22Rv1 (cell line): ENCODE measurements at regions not wholly inside any gene's neighbourhood (a gene's known extent, or its start where the extent isn't known, plus 50 kb on each side); places are given as distances from the start of the nearest gene placed in this dataset.

Experiments
- CTCF ChIP-seq: fragments of 450-650 bp; IDR thresholded peaks from 2 replicates; pipeline ENCODE4 v1.5.1; 2017; ENCODE audit warnings: mild to moderate bottlenecking
- ZFX ChIP-seq: fragments of 450-650 bp; IDR thresholded peaks from 2 replicates; pipeline ENCODE4 v1.6.1; 2017; ENCODE audit warnings: antibody characterized with exemption, borderline replicate concordance

DNA sequence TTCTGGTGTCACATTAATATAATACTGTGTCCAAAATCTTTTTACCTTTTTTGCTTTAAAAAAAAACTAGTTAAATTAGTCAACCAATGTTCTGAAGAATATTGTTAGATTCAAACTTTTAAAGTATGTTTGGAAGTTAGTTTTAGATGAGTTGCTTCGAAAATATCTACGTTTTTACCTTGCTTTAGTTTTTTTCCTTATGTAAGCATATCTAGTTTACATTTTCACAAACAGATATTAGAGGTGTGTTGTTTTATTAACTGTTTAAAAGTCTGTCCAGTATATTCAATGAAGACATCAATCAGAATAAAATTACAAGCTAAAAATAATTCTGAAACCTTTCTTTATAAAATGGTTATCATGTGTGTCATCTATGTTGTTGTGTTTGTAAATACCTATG is 375.0 kb upstream of the BTBD3 start:
- TF ChIP-seq CTCF: no peak
- TF ChIP-seq ZFX: no peak
